ENCODE measurements at regions not wholly inside any gene's neighbourhood (a gene's known extent, or its start where the extent isn't known, plus 50 kb on each side); places are given as distances from the start of the nearest gene placed in this dataset.

DNA sequence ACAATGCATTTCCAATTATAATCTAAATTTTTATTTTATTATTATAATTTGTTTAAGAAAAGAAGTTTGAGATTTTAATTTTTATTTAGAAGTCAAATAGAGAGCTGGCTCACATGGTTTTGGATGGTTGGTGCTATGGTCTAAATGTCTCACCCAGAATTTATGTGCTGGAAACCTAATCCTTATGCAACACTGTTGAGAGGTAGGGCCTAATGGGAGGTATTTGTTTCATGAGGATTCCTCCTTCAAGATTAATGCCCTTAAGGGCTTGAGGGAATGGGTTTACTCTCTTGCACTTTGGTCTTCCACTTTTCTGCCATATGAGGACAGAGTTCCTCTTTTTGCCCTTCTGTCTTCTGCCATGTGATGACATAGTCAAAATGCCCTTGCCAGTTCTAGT is 960.5 kb upstream of the IGFBP7 start:
- ChIA-PET CTCF (interaction anchor here (0.5 kb wide), 1 partner anchor 484 kb away, joined by 4 read pairs; no protein-coding TSS in a partner anchor), SMC1A (ENCODE audit: uncharacterized antibody, unreplicated experiment) (no interaction called here), RAD21 (ENCODE audit: unreplicated experiment) (no interaction called here), POLR2A (no interaction called here)
- FAIRE-seq (no peak), DNase-seq (ENCODE audit: low read depth, low spot score) (no peak), ATAC-seq (no peak)
- Histone ChIP-seq H4K20me1 (ENCODE audit: control insufficient read depth, insufficient read depth) (no peaks in the 10 kb centered on the region), H2AFZ (ENCODE audit: control insufficient read depth, low read depth, low read length) (no peak overlapping the region), H3K9me3 (replicated peaks; ENCODE audit: control insufficient read depth, insufficient read depth, low read length) (no peaks in the 10 kb centered on the region), H3K79me2 (ENCODE audit: control insufficient read depth, insufficient read depth, low read length) (no peaks in the 10 kb centered on the region), H3K27me3 (replicated peaks in 1 of 2; ENCODE audit: control insufficient read depth in 2 of 2, insufficient read depth in 2 of 2, low read length in 1 of 2) (no peaks in the 10 kb centered on the region), H3K4me1 (ENCODE audit: control insufficient read depth, insufficient read depth, low read length) (no peaks in the 10 kb centered on the region), H3K27ac (ENCODE audit: control insufficient read depth, insufficient read depth) (no peak overlapping the region), H3K4me2 (ENCODE audit: control insufficient read depth, insufficient read depth) (no peak overlapping the region), H3K9ac (ENCODE audit: control insufficient read depth, insufficient read depth, low read length) (no peak overlapping the region), H3K36me3 (ENCODE audit: control insufficient read depth in 2 of 2, insufficient read depth in 2 of 2, low read length in 1 of 2) (no peaks in the 10 kb centered on the region), H3K4me3 (no peak overlapping the region)
- in situ Hi-C loops (cut with MboI) (no loop called here), intact Hi-C loops (cut with micrococcal nuclease; ENCODE audit: unreplicated experiment) (no loop called here)
- no TSS peak for BruUV-seq (replicated peaks)
- no peak for TF ChIP-seq IKZF1 (conservative IDR thresholded peaks at IDR 0.05)
- TF ChIP-seq BCLAF1 (IDR thresholded peaks at IDR 0.05) = no peak
- no peak for TF ChIP-seq HSF1 (IDR thresholded peaks at IDR 0.05; ENCODE audit: low read depth, low read length)
- TF ChIP-seq REST (IDR thresholded peaks at IDR 0.05; ENCODE audit: low read depth, low read length) = no peak

Data from GM12878 (cell line).